ENCODE measurements at regions not wholly inside any gene's neighbourhood (a gene's known extent, or its start where the extent isn't known, plus 50 kb on each side); places are given as distances from the start of the nearest gene placed in this dataset.

DNA sequence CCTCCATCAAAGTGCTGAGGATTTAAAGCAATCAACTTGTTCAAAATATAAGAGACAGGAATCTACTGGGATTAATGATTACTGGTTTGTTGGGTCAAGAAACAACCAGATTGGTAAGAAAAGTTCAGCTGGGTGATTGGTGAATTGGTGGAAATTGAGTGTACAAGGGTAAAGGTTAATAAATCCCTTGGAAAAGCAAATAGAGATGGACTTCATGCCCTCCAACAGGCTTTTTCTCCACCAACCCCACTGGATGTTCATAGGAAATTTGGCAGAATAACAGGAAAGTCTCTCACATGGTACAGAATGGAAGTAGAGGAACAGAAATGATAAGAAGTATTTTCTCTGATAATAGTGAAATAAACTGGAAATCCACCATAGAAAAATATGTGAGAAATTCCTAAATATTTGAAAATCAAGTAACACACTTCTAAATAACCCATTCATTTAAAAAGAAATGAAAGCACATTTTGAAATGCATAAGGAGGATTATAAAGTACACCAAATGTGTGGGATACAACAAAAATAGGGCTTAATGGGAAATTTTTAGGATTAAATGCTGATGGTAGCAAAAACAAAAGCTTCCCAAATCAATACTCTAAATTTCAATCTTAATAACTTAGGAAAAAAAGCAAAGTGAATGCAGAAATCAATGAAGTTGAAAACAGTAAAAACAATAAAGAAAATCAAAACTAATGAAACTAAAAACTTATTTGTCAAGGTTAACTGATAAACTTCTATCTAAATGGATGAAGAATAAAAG lies 426.2 kb downstream of the HTR1A start:
- no peaks in the 10 kb centered on the region for H3K9me3 ChIP-seq (ENCODE audit: low read length)
- H3K9me2 ChIP-seq (ENCODE audit: insufficient read depth, low read length): no peaks in the 10 kb centered on the region
- intact Hi-C loops (cut with micrococcal nuclease; ENCODE audit: unreplicated experiment): no loop called here
- H2AFZ ChIP-seq (ENCODE audit: low read length): no peak overlapping the region
- no peak overlapping the region for H3K4me3 ChIP-seq (ENCODE audit: low read depth, low read length, poor library complexity, severe bottlenecking)
- H3K79me2 ChIP-seq (ENCODE audit: insufficient read depth, low read depth, low read length): no peaks in the 10 kb centered on the region
- no TSS peak for BruUV-seq (replicated peaks)
- H3K4me2 ChIP-seq (ENCODE audit: low read length): no peak overlapping the region
- TF ChIP-seq EZH2phosphoT487 (IDR thresholded peaks at IDR 0.05; ENCODE audit: borderline replicate concordance, low read depth, low read length): no peak
- no peaks in the 10 kb centered on the region for H3K36me3 ChIP-seq (ENCODE audit: insufficient read depth, low read length)
- ChIA-PET CTCF (ENCODE audit: unreplicated experiment) (no interaction called here), POLR2A (no interaction called here)
- no peaks in the 10 kb centered on the region for H4K20me1 ChIP-seq (ENCODE audit: insufficient read depth, low read length)
- DNase-seq (ENCODE audit: low spot score): no peak
- H3K4me1 ChIP-seq (ENCODE audit: insufficient read depth, low read length, poor library complexity, severe bottlenecking): no peaks in the 10 kb centered on the region
- H3K27ac ChIP-seq (ENCODE audit: low read depth, low read length, poor library complexity, severe bottlenecking): no peak overlapping the region

DNA sequence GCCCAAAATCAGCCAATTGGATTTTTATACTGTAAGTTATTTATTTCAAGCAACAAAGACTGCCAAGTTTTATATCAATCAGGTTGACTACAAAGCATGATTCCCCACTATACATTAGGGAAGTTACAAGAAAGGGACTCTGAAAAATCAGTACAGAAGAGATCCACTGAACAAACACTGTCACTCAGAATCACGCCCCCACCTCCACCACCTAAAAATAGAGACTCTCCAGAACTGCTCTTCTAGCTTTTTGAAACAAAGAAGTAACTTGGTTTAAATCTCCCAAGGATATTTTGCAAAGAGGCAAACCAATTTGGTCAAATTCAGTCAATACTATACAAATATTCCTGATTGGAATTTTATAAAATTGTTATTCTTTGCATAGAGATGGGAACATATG lies 438.0 kb downstream of the HTR1A start:
- intact Hi-C loops (cut with micrococcal nuclease; ENCODE audit: unreplicated experiment): no loop called here
- no peak overlapping the region for H3K27ac ChIP-seq (ENCODE audit: low read depth, low read length, poor library complexity, severe bottlenecking)
- no peak overlapping the region for H2AFZ ChIP-seq (ENCODE audit: low read length)
- no peaks in the 10 kb centered on the region for H4K20me1 ChIP-seq (ENCODE audit: insufficient read depth, low read length)
- H3K9me3 ChIP-seq (ENCODE audit: low read length): no peaks in the 10 kb centered on the region
- no peaks in the 10 kb centered on the region for H3K79me2 ChIP-seq (ENCODE audit: insufficient read depth, low read depth, low read length)
- no peaks in the 10 kb centered on the region for H3K9me2 ChIP-seq (ENCODE audit: insufficient read depth, low read length)
- ChIA-PET CTCF (ENCODE audit: unreplicated experiment) (no interaction called here), POLR2A (no interaction called here)
- no peak overlapping the region for H3K4me2 ChIP-seq (ENCODE audit: low read length)
- TF ChIP-seq, protein P1, sequence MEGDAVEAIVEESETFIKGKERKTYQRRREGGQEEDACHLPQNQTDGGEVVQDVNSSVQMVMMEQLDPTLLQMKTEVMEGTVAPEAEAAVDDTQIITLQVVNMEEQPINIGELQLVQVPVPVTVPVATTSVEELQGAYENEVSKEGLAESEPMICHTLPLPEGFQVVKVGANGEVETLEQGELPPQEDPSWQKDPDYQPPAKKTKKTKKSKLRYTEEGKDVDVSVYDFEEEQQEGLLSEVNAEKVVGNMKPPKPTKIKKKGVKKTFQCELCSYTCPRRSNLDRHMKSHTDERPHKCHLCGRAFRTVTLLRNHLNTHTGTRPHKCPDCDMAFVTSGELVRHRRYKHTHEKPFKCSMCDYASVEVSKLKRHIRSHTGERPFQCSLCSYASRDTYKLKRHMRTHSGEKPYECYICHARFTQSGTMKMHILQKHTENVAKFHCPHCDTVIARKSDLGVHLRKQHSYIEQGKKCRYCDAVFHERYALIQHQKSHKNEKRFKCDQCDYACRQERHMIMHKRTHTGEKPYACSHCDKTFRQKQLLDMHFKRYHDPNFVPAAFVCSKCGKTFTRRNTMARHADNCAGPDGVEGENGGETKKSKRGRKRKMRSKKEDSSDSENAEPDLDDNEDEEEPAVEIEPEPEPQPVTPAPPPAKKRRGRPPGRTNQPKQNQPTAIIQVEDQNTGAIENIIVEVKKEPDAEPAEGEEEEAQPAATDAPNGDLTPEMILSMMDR (conservative IDR thresholded peaks at IDR 0.05; ENCODE audit: low read length): no peak
- TF ChIP-seq EZH2phosphoT487 (IDR thresholded peaks at IDR 0.05; ENCODE audit: borderline replicate concordance, low read depth, low read length): no peak
- H3K36me3 ChIP-seq (ENCODE audit: insufficient read depth, low read length): no peaks in the 10 kb centered on the region
- DNase-seq (ENCODE audit: low spot score): no peak
- BruUV-seq (replicated peaks): no TSS peak
- no peak overlapping the region for H3K4me3 ChIP-seq (ENCODE audit: low read depth, low read length, poor library complexity, severe bottlenecking)
- no peaks in the 10 kb centered on the region for H3K4me1 ChIP-seq (ENCODE audit: insufficient read depth, low read length, poor library complexity, severe bottlenecking)

GRCh38 chr5:63516006-63516405 lies 446.2 kb downstream of the HTR1A start:
- no TSS peak for BruUV-seq (replicated peaks)
- H4K20me1 ChIP-seq (ENCODE audit: insufficient read depth, low read length): no peaks in the 10 kb centered on the region
- DNase-seq (ENCODE audit: low spot score): no peak

More at GRCh38 chr5:63516006-63516405, 446.2 kb downstream of the HTR1A start:
- TF ChIP-seq, protein P1 (conservative IDR thresholded peaks at IDR 0.05; ENCODE audit: low read length): no peak
- no peak for TF ChIP-seq EZH2phosphoT487 (IDR thresholded peaks at IDR 0.05; ENCODE audit: borderline replicate concordance, low read depth, low read length)
- no peak overlapping the region for H2AFZ ChIP-seq (ENCODE audit: low read length)
- ChIA-PET CTCF (ENCODE audit: unreplicated experiment) (no interaction called here), POLR2A (interaction anchor here (0.7 kb wide), 1 partner anchor 738 kb away, joined by 3 read pairs; no protein-coding TSS in a partner anchor)
- H3K27ac ChIP-seq (ENCODE audit: low read depth, low read length, poor library complexity, severe bottlenecking): no peak overlapping the region
- no peaks in the 10 kb centered on the region for H3K9me3 ChIP-seq (ENCODE audit: low read length)
- intact Hi-C loops (cut with micrococcal nuclease; ENCODE audit: unreplicated experiment): no loop called here
- no peaks in the 10 kb centered on the region for H3K4me1 ChIP-seq (ENCODE audit: insufficient read depth, low read length, poor library complexity, severe bottlenecking)
- no peak overlapping the region for H3K4me2 ChIP-seq (ENCODE audit: low read length)
- H3K4me3 ChIP-seq (ENCODE audit: low read depth, low read length, poor library complexity, severe bottlenecking): no peak overlapping the region
- no peaks in the 10 kb centered on the region for H3K9me2 ChIP-seq (ENCODE audit: insufficient read depth, low read length)
- H3K79me2 ChIP-seq (ENCODE audit: insufficient read depth, low read depth, low read length): no peaks in the 10 kb centered on the region
- H3K36me3 ChIP-seq (ENCODE audit: insufficient read depth, low read length): no peaks in the 10 kb centered on the region
